NCI-H82 treated with DMSO at 0.1 percent for 48 hours (cell line): ENCODE measurements at regions not wholly inside any gene's neighbourhood (a gene's known extent, or its start where the extent isn't known, plus 50 kb on each side); places are given as distances from the start of the nearest gene placed in this dataset.
"Not testable (repeated sequence)": the region's sequence is repeated elsewhere in the genome, so short reads cannot be mapped to it uniquely, and the experiment has no call there.

Experiments used
- DNase-seq: peaks from one replicate; lab custom pipeline; 2025; ENCODE audit not compliant: unreplicated experiment; lab: John Stamatoyannopoulos, UW

DNA sequence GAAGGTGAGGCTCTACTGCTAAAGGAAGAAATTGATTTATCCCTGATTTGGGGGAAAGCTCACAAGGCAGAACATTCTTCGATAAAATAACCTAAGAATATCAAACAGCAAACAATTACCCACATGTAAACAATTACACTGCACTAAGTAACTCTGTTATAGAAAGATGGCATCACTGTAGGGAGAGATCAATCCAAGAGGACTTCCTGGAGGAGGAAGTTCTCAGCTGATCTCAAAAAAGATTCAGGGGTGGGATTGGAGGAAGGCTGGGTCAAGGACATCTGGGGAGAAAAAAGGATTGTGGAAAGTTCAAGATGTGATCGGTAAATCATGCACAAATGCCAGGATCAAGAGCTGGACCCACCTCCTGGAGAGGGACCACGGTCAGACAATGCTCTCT, 361.0 kb upstream of the SULF2 start:
- DNase-seq = no peak

GRCh38 chr20:48143435-48144081, 358.3 kb upstream of the SULF2 start:
- no peak for DNase-seq

GRCh38 chr20:48142516-48142773, 357.2 kb upstream of the SULF2 start:
- DNase-seq = no peak

- DNase-seq = no peak
These were observed 356.6 kb upstream of the SULF2 start for GRCh38 chr20:48141660-48142515.

DNA sequence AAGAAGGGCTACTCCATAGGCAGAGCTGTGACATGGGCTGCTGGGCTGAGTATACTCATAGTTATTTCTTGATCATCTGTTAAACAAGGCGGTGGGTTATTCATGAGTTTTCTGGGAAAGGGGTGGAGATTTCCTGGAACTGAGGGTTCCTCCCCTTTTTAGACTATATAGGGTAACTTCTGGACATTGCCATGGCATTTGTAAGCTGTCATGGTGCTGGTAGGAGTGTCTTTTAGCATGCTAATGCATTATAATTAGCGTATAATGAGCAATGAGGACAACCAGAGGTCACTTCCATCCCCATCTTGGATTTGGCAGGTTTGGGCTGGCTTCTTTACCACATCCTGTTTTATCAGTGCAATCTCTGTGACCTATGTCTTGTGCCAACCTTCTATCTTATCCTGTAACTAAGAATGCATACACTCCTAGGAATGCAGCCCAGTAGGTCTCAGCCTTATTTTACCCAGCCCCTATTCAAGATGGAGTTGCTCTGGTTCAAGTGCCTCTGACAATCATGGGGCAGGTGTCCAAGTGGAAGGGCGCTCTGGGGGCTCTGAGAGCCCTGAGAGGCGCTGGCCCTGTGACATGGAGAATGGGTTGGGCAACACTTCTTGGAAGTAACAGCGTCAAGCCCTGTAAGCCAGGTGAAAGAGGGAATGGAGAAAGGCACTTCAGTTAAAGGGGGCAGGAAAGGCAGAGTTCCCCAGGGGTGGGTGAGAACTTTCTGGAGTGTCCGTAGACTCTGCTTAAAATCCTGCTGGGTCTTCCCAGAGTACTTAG, 354.2 kb upstream of the SULF2 start:
- DNase-seq = no peak

DNA sequence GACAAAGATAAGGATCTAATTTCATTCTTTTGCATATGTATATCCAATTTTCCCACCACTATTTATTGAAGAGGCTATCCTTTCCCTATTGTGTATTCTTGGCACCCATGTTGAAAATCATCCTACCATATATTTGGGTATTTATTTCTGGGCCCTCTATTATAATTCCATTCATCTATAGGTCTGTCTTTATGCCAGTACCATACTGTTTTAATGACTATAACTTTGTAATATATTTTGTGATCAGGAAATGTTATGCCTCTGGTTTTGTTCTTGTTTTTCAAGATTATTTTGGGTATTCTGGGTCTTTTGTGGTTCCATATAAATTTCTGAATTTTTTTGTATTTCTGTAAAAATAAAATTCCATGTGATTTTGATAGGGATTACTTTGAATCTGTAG, 347.6 kb upstream of the SULF2 start:
- no peak for DNase-seq

DNA sequence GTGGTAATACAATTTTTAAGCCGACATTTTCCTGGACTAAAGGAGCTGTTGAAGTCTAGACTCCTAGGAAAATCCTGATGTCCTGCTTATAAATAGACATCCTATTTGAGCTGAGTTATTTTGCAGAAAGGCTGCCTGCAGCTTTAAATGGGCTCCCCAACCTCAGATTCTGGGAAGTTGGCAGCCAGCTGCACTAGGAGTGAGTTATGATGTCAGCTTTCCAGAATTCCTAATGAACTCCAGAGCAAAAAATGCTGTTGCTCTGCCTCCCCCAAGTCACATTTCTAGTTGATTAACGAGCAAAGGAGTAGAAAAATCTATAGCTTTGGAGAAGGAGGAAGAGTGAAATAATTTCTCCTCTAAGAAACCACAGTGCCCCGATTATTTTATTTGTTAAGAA, 346.3 kb upstream of the SULF2 start:
- DNase-seq = no peak

GRCh38 chr20:48129345-48129942, 344.2 kb upstream of the SULF2 start:
- DNase-seq = no peak

GRCh38 chr20:48128436-48128835, 343.2 kb upstream of the SULF2 start:
- no peak for DNase-seq

- not testable (repeated sequence) for DNase-seq
These were observed 342.7 kb upstream of the SULF2 start for GRCh38 chr20:48127964-48128363.

- not testable (repeated sequence) for DNase-seq
These were observed 341.9 kb upstream of the SULF2 start for GRCh38 chr20:48127133-48127532.

DNA sequence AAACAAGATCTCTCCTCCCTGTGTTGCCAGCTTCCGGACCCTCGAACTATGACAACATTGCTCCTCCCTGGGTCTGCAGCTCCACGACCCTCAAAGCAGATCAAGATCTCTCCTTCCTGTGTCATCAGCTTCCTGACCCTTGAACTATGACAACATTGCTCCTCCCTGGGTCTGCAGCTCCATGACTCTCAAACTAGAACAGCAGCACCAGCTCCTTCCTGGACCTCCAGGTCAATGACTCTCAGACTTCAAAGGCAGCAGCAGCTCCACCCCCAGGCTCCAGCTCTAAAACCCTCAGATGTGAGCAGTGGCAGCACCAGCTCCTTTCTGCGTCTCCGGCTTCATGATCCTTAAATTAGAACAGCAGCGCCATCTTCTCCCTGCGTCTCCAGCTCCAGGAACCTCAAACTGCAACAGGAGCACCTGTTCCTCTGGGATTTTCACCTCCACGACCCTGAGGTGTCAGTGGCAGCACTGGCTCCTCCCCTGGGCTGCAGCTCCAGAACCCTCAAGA, 341.0 kb upstream of the SULF2 start:
- DNase-seq = no peak

- DNase-seq = no peak
These were observed 339.7 kb upstream of the SULF2 start for GRCh38 chr20:48124960-48125359.

- no peak for DNase-seq
These were observed 339.0 kb upstream of the SULF2 start for GRCh38 chr20:48124181-48124782.

GRCh38 chr20:48120120-48120519, 334.8 kb upstream of the SULF2 start:
- DNase-seq = no peak

GRCh38 chr20:48119389-48119788, 334.1 kb upstream of the SULF2 start:
- DNase-seq = not testable (repeated sequence)

DNA sequence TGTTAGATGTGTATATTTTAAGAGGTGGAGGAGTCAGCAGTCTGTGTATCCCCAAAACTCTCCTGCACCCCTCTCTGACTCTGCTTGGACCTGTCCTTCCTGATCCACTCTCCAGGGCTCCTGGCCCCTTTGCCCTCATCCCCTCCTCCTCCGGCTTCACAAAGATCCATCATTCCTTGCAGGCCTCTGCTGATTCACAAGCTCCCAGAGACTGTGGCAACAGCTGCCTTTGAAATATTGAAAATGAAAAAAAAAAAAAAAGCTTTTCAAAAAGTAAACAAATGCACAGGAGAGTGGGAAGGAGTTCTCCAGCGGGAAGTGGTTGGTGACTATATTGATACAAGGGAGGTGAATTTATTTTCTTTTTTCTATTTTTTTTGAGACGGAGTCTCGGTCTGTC, 330.2 kb upstream of the SULF2 start:
- DNase-seq = no peak

DNA sequence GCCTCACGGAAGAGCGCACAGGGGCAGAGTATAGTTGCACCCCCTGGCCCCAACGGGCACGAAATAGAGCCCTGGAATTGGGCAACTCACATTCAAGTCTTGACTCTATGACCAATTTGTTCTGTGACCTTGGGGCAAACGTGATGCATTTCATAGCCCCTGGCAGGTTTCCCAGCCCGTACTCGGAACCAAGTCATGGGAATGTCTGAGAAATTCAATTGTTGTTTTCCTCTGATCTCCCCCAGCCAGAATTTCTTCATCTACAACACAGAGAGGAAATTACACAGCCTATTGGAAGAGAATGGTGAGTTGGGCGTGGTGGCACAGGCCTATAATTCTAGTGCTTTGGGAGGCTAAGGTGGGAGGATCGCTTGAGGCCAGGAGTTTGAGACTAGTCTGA, 322.3 kb upstream of the SULF2 start:
- no peak for DNase-seq

- DNase-seq = no peak
These were observed 321.1 kb upstream of the SULF2 start for GRCh38 chr20:48106428-48106827.

DNA sequence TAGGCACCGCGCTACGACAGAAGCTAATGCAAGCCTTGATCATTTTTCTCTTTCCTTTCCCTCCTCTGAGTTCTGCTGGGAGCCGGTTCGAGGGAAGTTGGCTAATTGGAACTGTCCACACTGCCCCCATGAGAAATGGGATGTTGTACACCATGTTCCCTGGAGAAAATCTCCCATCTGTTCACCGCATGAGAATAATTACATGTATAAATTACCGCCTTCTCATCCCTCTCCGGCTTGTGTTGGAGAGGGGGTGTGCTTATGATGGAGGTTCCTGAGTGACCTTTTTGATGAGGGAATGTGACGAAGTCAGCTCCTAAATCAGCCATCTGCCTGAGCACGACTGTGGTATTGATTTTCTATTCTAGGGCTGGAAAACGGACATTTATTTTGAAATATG, 320.2 kb upstream of the SULF2 start:
- peak; percentile 21 for DNase-seq
